Transverse colon (tissue), 4 donors: ENCODE measurements at regions not wholly inside any gene's neighbourhood (a gene's known extent, or its start where the extent isn't known, plus 50 kb on each side); places are given as distances from the start of the nearest gene placed in this dataset.

Experiments used
- DNase-seq: peaks from one replicate; pipeline ENCODE4 v3.0.0-alpha.2; 2019
- H3K27ac ChIP-seq, 4 donors: fragments of 200-600 bp; sonication (generic); 2 replicates each; pipeline ENCODE4 v1.5.1; 2016 to 2018; ENCODE audit warnings: inconsistent platforms in 4 of 4
- H3K27me3 ChIP-seq: fragments of 200-600 bp; sonication (generic); 2 replicates; pipeline ENCODE4 v1.5.1; 2017; ENCODE audit warnings: inconsistent platforms
- H3K36me3 ChIP-seq, 4 donors: fragments of 200-600 bp; sonication (generic); 2 replicates each; pipeline ENCODE4 v1.5.1; 2017 to 2019; ENCODE audit warnings: inconsistent platforms in 4 of 4
- H3K4me1 ChIP-seq, 4 donors: fragments of 200-600 bp; sonication (generic); 2 replicates each; pipeline ENCODE4 v1.5.1; 2017 to 2020; ENCODE audit warnings: inconsistent platforms in 4 of 4
- H3K4me3 ChIP-seq, 4 donors: fragments of 200-600 bp; sonication (generic); 1 replicate in 1 of 4; 2 replicates in 3 of 4; pipeline versions ENCODE4 v1.5.1 to v1.6.1; 2017 to 2019; ENCODE audit warnings: inconsistent platforms in 4 of 4
- H3K9me3 ChIP-seq, 2 donors: fragments of 200-600 bp; sonication (generic); 2 replicates each; pipeline ENCODE4 v1.5.1; 2017 to 2019; ENCODE audit warnings: inconsistent platforms in 2 of 2
- EP300 ChIP-seq: sonication (generic); formaldehyde crosslinking; IDR thresholded peaks from one replicate; pipeline ENCODE4 v1.6.1; 2017; ENCODE audit warnings: antibody characterized with exemption, low read depth
- POLR2A ChIP-seq: fragments of 450-650 bp; IDR thresholded peaks from one replicate; pipeline ENCODE4 v1.6.1; 2016; ENCODE audit warnings: antibody characterized with exemption, mild to moderate bottlenecking, moderate library complexity
- POLR2AphosphoS5 ChIP-seq, 3 donors: sonication (generic); formaldehyde crosslinking; IDR thresholded peaks; one replicate each; pipeline ENCODE4 v1.6.1; 2016; ENCODE audit warnings: antibody characterized with exemption in 3 of 3
- WGBS, 2 donors: methylation state at CpG; one replicate each; pipeline ENCODE4 v1.1.5; 2018; ENCODE audit warnings: low coverage in 1 of 2; 5-methylcytosine and 5-hydroxymethylcytosine counted together
- in situ Hi-C, 4 donors: fragments of 200-750 bp; cut with MboI; loops; one replicate each; pipeline versions ENCODE4 v1.15.0 to v1.15.1; 2017; ENCODE audit warnings: low sequenced_read_pairs in 3 of 4, low pct_ligation_motif_present in 1 of 4, low pct_unique_long_range_greater_than_20kb in 1 of 4
- intact Hi-C: fragments of 100-400 bp; cut with DNase I; formaldehyde crosslinking; loops from one replicate; pipeline ENCODE4 v1.15.1; 2023; ENCODE audit warnings: low total_unique reads
- TF ChIP-seq, protein P1 (sequence below), 5 experiments: fragments of 200-600 bp in 3 of 5; fragments of 450-650 bp in 2 of 5; sonication (generic) in 3 of 5; IDR thresholded peaks; 1 replicate in 2 of 5; 2 replicates in 3 of 5; pipeline ENCODE4 v1.5.1; 2016 to 2017; ENCODE audit warnings: antibody characterized with exemption in 5 of 5, inconsistent platforms in 3 of 5, mild to moderate bottlenecking in 2 of 5, moderate library complexity in 1 of 5

DNA sequence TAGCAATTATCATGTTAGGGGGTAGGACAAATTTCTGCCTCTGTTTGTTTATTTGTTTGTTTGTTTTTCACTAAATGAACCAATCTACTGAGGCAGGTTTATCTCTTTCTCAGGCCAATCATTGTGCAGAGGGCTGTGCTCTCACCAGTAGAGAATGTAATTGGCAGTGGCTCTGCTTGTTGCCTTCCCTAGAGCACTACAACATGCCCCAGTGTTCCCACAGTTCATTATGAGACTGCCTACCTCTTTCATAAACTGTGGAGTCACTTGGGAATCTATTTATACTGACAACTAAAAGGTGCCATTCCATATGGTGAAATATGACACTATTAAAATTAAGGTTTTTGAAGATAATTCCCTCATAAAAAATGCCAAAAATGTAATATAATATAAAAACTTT lies 196.3 kb upstream of the ALCAM start:
- no peak for DNase-seq
- in situ Hi-C loops (no loop called here), intact Hi-C loops (no loop called here)
- H3K4me3 ChIP-seq: no peak overlapping the region
- H3K36me3 ChIP-seq: no peaks in the 10 kb centered on the region
- H3K4me1 ChIP-seq: no peaks in the 10 kb centered on the region
- H3K9me3 ChIP-seq: no peaks in the 10 kb centered on the region
- H3K27me3 ChIP-seq: no peaks in the 10 kb centered on the region
- no peak for TF ChIP-seq POLR2A
- H3K27ac ChIP-seq: no peak overlapping the region

DNA sequence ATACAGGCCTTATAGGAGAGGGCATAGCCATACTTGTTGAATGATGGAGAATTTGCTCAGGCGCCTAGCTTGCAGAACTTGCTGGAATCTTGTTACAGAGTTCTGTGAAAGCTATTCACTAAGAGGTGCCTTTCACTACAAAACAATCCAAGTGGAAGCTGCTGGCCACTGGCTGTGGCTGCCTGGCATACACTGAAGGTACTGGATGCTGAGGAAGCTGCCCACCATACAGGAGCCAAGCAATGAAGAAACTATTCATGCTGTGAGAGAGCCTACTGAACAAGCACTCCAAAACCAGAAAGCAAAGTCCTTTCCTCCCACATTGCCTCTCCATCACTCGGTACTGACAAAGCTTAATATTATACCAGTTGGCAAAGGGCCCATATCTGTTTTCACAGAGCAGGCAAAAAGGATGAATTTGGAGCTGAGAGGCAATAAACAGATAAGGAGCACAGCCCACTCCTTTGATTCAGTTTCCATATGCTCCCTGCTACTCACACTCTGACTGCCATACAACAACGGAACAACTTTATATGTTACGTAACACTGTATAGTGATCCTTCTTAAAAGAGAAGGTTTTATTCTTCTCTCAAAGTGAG lies 192.6 kb upstream of the ALCAM start:
- intact Hi-C loops: no loop called here
- Histone ChIP-seq H3K27ac (no peak overlapping the region), H3K9me3 (no peaks in the 10 kb centered on the region), H3K36me3 (no peaks in the 10 kb centered on the region), H3K27me3 (no peaks in the 10 kb centered on the region), H3K4me3 (no peak overlapping the region), H3K4me1 (no peaks in the 10 kb centered on the region)
- in situ Hi-C loops: no loop called here
- no peak for DNase-seq
- no peak for TF ChIP-seq EP300
- no peak for TF ChIP-seq POLR2AphosphoS5 (IDR thresholded peaks at IDR 0.05)
- TF ChIP-seq, protein P1, sequence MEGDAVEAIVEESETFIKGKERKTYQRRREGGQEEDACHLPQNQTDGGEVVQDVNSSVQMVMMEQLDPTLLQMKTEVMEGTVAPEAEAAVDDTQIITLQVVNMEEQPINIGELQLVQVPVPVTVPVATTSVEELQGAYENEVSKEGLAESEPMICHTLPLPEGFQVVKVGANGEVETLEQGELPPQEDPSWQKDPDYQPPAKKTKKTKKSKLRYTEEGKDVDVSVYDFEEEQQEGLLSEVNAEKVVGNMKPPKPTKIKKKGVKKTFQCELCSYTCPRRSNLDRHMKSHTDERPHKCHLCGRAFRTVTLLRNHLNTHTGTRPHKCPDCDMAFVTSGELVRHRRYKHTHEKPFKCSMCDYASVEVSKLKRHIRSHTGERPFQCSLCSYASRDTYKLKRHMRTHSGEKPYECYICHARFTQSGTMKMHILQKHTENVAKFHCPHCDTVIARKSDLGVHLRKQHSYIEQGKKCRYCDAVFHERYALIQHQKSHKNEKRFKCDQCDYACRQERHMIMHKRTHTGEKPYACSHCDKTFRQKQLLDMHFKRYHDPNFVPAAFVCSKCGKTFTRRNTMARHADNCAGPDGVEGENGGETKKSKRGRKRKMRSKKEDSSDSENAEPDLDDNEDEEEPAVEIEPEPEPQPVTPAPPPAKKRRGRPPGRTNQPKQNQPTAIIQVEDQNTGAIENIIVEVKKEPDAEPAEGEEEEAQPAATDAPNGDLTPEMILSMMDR (IDR thresholded peaks at IDR 0.05): no peak
- TF ChIP-seq POLR2A: no peak
- WGBS, 2 donors: 71 to 75% methylated on average over 3 to 4 of the region's 4 CpGs

DNA sequence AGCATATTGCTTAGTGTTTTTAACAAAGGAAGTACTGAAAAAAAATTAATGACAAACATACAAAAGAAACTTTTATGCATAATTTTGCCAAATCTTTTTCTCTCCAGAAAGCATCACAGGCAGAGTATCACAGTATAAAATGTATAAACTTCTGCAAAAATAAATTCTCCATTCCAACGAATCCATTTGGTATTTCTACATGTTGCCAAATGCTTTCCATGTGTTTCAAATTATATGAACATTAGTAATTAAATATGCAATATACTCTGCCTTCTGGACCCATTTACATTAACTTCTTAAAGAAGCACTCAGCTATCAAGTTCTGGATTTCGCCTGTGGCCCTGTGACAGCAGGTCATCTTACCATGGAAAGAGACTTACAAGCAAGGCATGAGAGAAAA lies 189.1 kb upstream of the ALCAM start:
- H3K36me3 ChIP-seq: no peaks in the 10 kb centered on the region
- TF ChIP-seq POLR2AphosphoS5 (IDR thresholded peaks at IDR 0.05) (no peak), EP300 (no peak), POLR2A (no peak)
- TF ChIP-seq, protein P1 (IDR thresholded peaks at IDR 0.05): no peak
- WGBS, 2 donors: 57 to 65% methylated on average over 2 of the region's 2 CpGs
- H3K4me1 ChIP-seq: no peaks in the 10 kb centered on the region
- no peak for DNase-seq
- no peak overlapping the region for H3K4me3 ChIP-seq
- no peak overlapping the region for H3K27ac ChIP-seq
- H3K9me3 ChIP-seq: no peaks in the 10 kb centered on the region
- intact Hi-C loops (no loop called here), in situ Hi-C loops (no loop called here)
- H3K27me3 ChIP-seq: no peaks in the 10 kb centered on the region

DNA sequence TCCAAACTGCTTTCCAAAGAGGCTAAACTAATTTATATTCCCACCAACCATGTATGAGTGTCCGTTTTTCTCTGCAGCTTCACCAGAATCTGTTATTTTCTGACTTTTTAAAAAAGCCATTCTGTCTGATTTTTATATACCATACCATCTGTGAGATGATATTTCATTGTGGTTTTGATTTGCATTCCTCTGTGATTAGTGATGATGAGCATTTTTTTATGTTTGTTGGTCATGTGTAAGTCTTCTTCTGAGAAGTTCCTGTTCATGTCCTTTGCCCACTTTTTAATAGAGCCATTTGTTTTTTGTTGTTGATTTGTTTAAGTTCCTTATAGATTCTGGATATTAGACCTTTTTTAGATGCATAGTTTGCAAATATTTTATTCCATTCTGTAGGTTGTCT lies 179.4 kb upstream of the ALCAM start:
- TF ChIP-seq EP300 (no peak), POLR2AphosphoS5 (IDR thresholded peaks at IDR 0.05) (no peak), POLR2A (no peak)
- TF ChIP-seq, protein P1 (IDR thresholded peaks at IDR 0.05): no peak
- no peaks in the 10 kb centered on the region for H3K36me3 ChIP-seq
- in situ Hi-C loops: no loop called here

DNA sequence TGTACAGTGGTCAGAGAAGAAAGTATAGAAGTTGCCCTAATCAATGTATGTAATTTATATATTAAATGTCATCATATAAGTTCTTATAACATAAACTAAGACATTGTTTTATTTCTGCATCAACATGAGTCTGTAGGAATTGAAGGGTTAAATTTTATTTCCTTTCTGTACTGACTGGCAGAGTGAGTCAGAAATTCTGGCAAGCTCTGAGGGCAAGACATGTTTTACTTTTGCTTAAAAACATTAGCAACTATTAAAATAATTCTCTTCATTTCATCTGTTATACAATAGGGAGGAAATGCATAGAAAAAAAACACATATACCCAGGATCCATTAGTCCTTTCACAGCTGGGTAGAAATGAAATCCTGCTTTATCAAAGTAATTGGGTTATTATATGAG lies 171.4 kb upstream of the ALCAM start:
- H3K27ac ChIP-seq: no peak overlapping the region
- in situ Hi-C loops (no loop called here), intact Hi-C loops (no loop called here)
- H3K36me3 ChIP-seq: no peaks in the 10 kb centered on the region
- TF ChIP-seq POLR2AphosphoS5 (IDR thresholded peaks at IDR 0.05) (no peak), EP300 (no peak)
- H3K9me3 ChIP-seq: no peaks in the 10 kb centered on the region
- H3K4me3 ChIP-seq: no peak overlapping the region
- H3K27me3 ChIP-seq: no peaks in the 10 kb centered on the region
- no peaks in the 10 kb centered on the region for H3K4me1 ChIP-seq
- no peak for DNase-seq

More for the DNA sequence above, 179.4 kb upstream of the ALCAM start:
- H3K9me3 ChIP-seq: no peaks in the 10 kb centered on the region
- WGBS, 2 donors: 77 to 86% methylated on average over 1 of the region's 1 CpG
- H3K4me3 ChIP-seq: no peak overlapping the region
- no peak overlapping the region for H3K27ac ChIP-seq
- H3K27me3 ChIP-seq: no peaks in the 10 kb centered on the region
- no peaks in the 10 kb centered on the region for H3K4me1 ChIP-seq
- no peak for DNase-seq
- intact Hi-C loops: no loop called here
